ENCODE measurements at regions not wholly inside any gene's neighbourhood (a gene's known extent, or its start where the extent isn't known, plus 50 kb on each side); places are given as distances from the start of the nearest gene placed in this dataset.

DNA sequence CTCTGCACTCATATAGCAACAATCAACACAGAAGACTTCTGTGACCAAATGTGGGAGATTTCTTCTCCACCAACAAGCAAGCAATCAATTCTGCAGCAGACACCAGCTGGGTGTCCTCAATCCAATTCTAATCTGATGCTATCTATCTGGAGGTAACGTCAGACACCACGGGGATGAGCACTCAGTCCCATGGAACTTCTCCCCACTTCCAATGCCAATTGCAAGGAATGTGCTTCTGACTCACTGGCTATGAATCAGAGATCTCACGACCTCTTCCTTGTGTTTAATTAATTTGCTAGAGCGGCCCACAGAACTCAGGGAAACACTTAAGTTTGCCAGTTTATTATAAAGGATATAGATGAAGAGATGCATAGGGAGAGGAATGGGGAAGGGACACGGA lies 103.5 kb upstream of the SIRPG start:
- no peak for TF ChIP-seq CTBP1 (IDR thresholded peaks at IDR 0.05; ENCODE audit: borderline replicate concordance)
- TF ChIP-seq BHLHE40 (IDR thresholded peaks at IDR 0.05; ENCODE audit: borderline replicate concordance) = no peak
- TF ChIP-seq ZNF384 (IDR thresholded peaks at IDR 0.05) = no peak
- TF ChIP-seq ARNT (IDR thresholded peaks at IDR 0.05) = no peak
- TF ChIP-seq SP1 (IDR thresholded peaks at IDR 0.05) = no peak
- no peak for TF ChIP-seq HDGF (IDR thresholded peaks at IDR 0.05; ENCODE audit: borderline replicate concordance)
- TF ChIP-seq FOXK2 (IDR thresholded peaks at IDR 0.05) = no peak
- TF ChIP-seq TARDBP (IDR thresholded peaks at IDR 0.05) = no peak
- POLR2A ChIA-PET = no interaction called here
- CTCF ChIA-PET = interaction anchor here (0.6 kb wide), 1 partner anchor 17 kb away, joined by 3 read pairs; no protein-coding TSS in a partner anchor
- DNase-seq (ENCODE audit: extremely low spot score) = no peak

DNA sequence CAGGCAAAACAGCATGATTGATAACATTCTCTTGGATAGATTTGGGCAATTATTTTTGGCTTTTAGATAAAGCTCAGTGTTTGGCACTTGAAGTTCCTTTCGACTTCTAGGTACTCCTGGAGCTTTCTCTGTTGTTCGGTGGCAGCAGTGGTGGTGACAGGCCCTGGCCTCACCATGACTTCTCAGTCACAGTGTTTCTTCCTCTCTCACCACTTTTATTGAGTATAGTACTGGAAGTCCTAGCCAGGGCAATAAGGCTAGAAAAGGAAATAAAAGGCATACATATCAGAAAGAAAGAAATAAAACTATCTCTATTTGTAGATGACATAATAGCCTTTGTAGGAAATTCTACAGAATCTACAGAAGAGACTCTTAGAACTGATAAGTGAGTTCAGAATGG lies 101.2 kb upstream of the SIRPG start:
- POLR2A ChIA-PET = no interaction called here
- TF ChIP-seq FOXK2 (IDR thresholded peaks at IDR 0.05) (no peak), ZNF384 (IDR thresholded peaks at IDR 0.05) (no peak), FOXA1 (IDR thresholded peaks at IDR 0.05) (no peak), TARDBP (IDR thresholded peaks at IDR 0.05) (no peak), L3MBTL2 (conservative IDR thresholded peaks at IDR 0.05) (no peak), LEF1 (IDR thresholded peaks at IDR 0.05; ENCODE audit: borderline replicate concordance) (no peak), FOXM1 (IDR thresholded peaks at IDR 0.05; ENCODE audit: borderline replicate concordance) (no peak), ARNT (IDR thresholded peaks at IDR 0.05) (no peak), BHLHE40 (IDR thresholded peaks at IDR 0.05; ENCODE audit: borderline replicate concordance) (no peak), SP1 (IDR thresholded peaks at IDR 0.05) (no peak), ELF4 (IDR thresholded peaks at IDR 0.05) (no peak), NFRKB (IDR thresholded peaks at IDR 0.05) (no peak), CTBP1 (IDR thresholded peaks at IDR 0.05; ENCODE audit: borderline replicate concordance) (no peak), HDGF (IDR thresholded peaks at IDR 0.05; ENCODE audit: borderline replicate concordance) (no peak)
- TF ChIP-seq, protein P1, sequence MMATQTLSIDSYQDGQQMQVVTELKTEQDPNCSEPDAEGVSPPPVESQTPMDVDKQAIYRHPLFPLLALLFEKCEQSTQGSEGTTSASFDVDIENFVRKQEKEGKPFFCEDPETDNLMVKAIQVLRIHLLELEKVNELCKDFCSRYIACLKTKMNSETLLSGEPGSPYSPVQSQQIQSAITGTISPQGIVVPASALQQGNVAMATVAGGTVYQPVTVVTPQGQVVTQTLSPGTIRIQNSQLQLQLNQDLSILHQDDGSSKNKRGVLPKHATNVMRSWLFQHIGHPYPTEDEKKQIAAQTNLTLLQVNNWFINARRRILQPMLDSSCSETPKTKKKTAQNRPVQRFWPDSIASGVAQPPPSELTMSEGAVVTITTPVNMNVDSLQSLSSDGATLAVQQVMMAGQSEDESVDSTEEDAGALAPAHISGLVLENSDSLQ (IDR thresholded peaks at IDR 0.05) = no peak
- DNase-seq (ENCODE audit: extremely low spot score) = no peak
- CTCF ChIA-PET = no interaction called here

DNA sequence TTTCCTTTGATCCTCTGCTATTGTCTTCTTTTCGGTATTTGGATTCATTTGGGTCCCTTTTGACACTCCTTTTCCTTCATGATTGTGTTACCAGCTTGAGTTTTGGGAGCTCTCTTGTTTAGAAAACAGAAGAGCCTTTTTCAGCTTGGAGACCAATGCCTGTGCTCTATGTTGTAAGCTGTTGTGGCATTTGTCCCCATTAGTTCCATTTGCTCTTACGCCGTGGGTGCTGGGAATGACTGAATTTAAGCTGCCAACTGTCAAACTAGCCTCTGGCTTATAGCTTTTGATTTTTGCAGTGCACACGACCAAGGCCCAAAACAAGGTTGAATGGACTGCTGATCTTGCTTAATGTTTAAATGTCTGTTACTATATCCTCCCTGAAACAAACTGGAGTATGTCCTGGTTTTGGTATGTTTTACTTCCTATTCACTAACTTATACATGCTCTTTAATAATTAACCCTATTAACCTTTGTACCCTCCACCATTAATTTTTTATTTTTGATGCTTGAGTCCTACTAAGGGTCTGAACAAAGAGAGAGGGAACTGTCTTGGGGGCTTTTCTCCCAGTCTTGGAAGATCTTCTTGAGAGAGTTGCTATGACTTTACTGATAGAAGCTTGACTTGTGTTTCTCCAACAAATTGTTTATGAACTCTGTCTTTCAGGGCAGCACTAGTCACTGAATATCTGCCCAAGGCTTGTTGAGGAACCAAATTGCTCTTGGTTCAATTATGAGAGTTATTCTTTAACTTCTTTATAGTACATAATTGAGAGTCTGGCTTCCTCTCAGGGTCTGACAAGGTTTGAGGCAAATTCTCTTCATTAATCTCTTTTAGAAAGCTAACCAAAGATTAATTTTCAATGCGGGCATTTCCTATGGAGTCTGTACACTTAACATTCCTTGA lies 100.3 kb upstream of the SIRPG start:
- ChIA-PET POLR2A (no interaction called here), CTCF (interaction anchor here (1.0 kb wide), 1 partner anchor 19 kb away, joined by 3 read pairs; no protein-coding TSS in a partner anchor)
- TF ChIP-seq SP1 (IDR thresholded peaks at IDR 0.05) (no peak), BHLHE40 (IDR thresholded peaks at IDR 0.05; ENCODE audit: borderline replicate concordance) (no peak), ELF4 (IDR thresholded peaks at IDR 0.05) (no peak), HDGF (IDR thresholded peaks at IDR 0.05; ENCODE audit: borderline replicate concordance) (no peak), NFRKB (IDR thresholded peaks at IDR 0.05) (no peak), FOXM1 (IDR thresholded peaks at IDR 0.05; ENCODE audit: borderline replicate concordance) (no peak), ARNT (IDR thresholded peaks at IDR 0.05) (no peak), SUZ12 (IDR thresholded peaks at IDR 0.05) (no peak), CTBP1 (IDR thresholded peaks at IDR 0.05; ENCODE audit: borderline replicate concordance) (no peak), L3MBTL2 (conservative IDR thresholded peaks at IDR 0.05) (no peak), FOXK2 (IDR thresholded peaks at IDR 0.05) (no peak), FOXA1 (IDR thresholded peaks at IDR 0.05) (no peak)
- TF ChIP-seq, protein P1 (IDR thresholded peaks at IDR 0.05) = no peak

DNA sequence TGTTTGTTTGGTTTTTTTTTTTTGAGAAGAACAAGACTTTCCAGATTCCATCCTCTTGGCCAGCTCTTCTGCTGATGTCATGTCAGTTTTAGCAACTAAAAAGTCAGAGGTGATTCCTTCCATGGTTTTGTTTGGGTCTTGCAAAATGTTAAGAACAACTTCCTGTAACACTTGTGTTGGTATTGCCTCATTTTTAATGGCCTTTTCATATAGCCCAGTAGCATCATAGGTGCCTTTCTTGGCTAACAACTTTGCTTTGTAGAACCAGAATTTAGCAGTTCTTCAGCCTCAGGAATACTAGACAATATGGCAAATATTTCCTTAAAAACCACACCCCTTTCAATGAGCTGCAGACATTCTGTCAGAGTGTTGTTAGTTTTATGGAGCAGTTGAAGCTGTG lies 99.5 kb upstream of the SIRPG start:
- POLR2A ChIA-PET = no interaction called here
- no peak for DNase-seq (ENCODE audit: extremely low spot score)
- CTCF ChIA-PET = no interaction called here
- TF ChIP-seq BHLHE40 (IDR thresholded peaks at IDR 0.05; ENCODE audit: borderline replicate concordance) = no peak
- no peak for TF ChIP-seq FOXA1 (IDR thresholded peaks at IDR 0.05)
- no peak for TF ChIP-seq FOXM1 (IDR thresholded peaks at IDR 0.05; ENCODE audit: borderline replicate concordance)
- no peak for TF ChIP-seq TARDBP (IDR thresholded peaks at IDR 0.05)
- TF ChIP-seq ELF4 (IDR thresholded peaks at IDR 0.05) = no peak
- TF ChIP-seq FOXK2 (IDR thresholded peaks at IDR 0.05) = no peak
- TF ChIP-seq, protein P1 (IDR thresholded peaks at IDR 0.05) = no peak
- no peak for TF ChIP-seq CTBP1 (IDR thresholded peaks at IDR 0.05; ENCODE audit: borderline replicate concordance)
- TF ChIP-seq HDGF (IDR thresholded peaks at IDR 0.05; ENCODE audit: borderline replicate concordance) = no peak
- TF ChIP-seq NFRKB (IDR thresholded peaks at IDR 0.05) = no peak
- no peak for TF ChIP-seq ZNF384 (IDR thresholded peaks at IDR 0.05)
- no peak for TF ChIP-seq LEF1 (IDR thresholded peaks at IDR 0.05; ENCODE audit: borderline replicate concordance)
- TF ChIP-seq L3MBTL2 (conservative IDR thresholded peaks at IDR 0.05) = no peak
- TF ChIP-seq ARNT (IDR thresholded peaks at IDR 0.05) = no peak
- no peak for TF ChIP-seq SP1 (IDR thresholded peaks at IDR 0.05)
- TF ChIP-seq SUZ12 (IDR thresholded peaks at IDR 0.05) = no peak

More for the DNA sequence above, 100.3 kb upstream of the SIRPG start:
- no peak for DNase-seq (ENCODE audit: extremely low spot score)

DNA sequence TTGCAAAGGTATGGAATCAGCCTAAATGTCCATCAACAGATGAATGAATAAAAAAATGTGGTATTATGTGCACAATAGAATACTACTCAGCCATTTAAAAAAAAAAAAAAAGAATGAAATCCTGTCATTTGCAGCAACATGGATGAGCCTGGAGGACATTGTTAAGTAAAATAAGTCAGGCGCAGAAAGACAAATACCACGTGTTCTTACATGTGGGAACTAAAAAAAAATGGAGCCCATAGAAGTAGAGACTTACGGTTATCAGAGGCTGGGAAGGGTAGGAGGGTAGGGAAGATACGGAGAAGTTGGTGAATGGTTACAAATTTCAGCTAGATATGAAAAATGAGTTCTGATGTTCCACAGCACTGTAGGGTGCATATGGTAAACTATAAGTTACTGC lies 97.2 kb upstream of the SIRPG start:
- POLR2A ChIA-PET = no interaction called here
- no peak for TF ChIP-seq SUZ12 (IDR thresholded peaks at IDR 0.05)
- no peak for TF ChIP-seq ARNT (IDR thresholded peaks at IDR 0.05)
- no peak for TF ChIP-seq ZNF384 (IDR thresholded peaks at IDR 0.05)
- no peak for TF ChIP-seq CTBP1 (IDR thresholded peaks at IDR 0.05; ENCODE audit: borderline replicate concordance)
- no peak for TF ChIP-seq SP1 (IDR thresholded peaks at IDR 0.05)
- TF ChIP-seq BHLHE40 (IDR thresholded peaks at IDR 0.05; ENCODE audit: borderline replicate concordance) = no peak
- TF ChIP-seq, protein P1 (IDR thresholded peaks at IDR 0.05) = no peak
- no peak for TF ChIP-seq NFRKB (IDR thresholded peaks at IDR 0.05)
- no peak for TF ChIP-seq FOXK2 (IDR thresholded peaks at IDR 0.05)
- TF ChIP-seq ELF4 (IDR thresholded peaks at IDR 0.05) = no peak
- no peak for TF ChIP-seq HDGF (IDR thresholded peaks at IDR 0.05; ENCODE audit: borderline replicate concordance)
- no peak for TF ChIP-seq L3MBTL2 (conservative IDR thresholded peaks at IDR 0.05)
- TF ChIP-seq FOXA1 (IDR thresholded peaks at IDR 0.05) = no peak
- no peak for TF ChIP-seq FOXM1 (IDR thresholded peaks at IDR 0.05; ENCODE audit: borderline replicate concordance)
- no peak for TF ChIP-seq TARDBP (IDR thresholded peaks at IDR 0.05)
- TF ChIP-seq LEF1 (IDR thresholded peaks at IDR 0.05; ENCODE audit: borderline replicate concordance) = no peak
- no peak for DNase-seq (ENCODE audit: extremely low spot score)
- CTCF ChIA-PET = interaction anchor here (0.5 kb wide), 1 partner anchor 10 kb away, joined by 3 read pairs; no protein-coding TSS in a partner anchor

Data from HEK293T (cell line).